ENCODE measurements at regions not wholly inside any gene's neighbourhood (a gene's known extent, or its start where the extent isn't known, plus 50 kb on each side); places are given as distances from the start of the nearest gene placed in this dataset.

- H3K9me3 ChIP-seq, result no peaks in the 10 kb centered on the region
- no peaks in the 10 kb centered on the region for H3K27me3 ChIP-seq
- no peak for DNase-seq
- no peaks in the 10 kb centered on the region for H3K36me3 ChIP-seq
- no peak for TF ChIP-seq CTCF (IDR thresholded peaks at IDR 0.05; ENCODE audit: low read depth, low read length)
- H3K4me1 ChIP-seq, result peaks cover 4% of the 10 kb centered on the region; the same call in 1 of the 2 replicates
- H3K4me3 ChIP-seq (ENCODE audit: low read depth, low read length), result no peak overlapping the region
Measured at GRCh38 chr4:171087089-171087488, 726.1 kb upstream of the GALNTL6 start.

- no peaks in the 10 kb centered on the region for H3K27me3 ChIP-seq
- no peaks in the 10 kb centered on the region for H3K4me1 ChIP-seq
- H3K36me3 ChIP-seq, result no peaks in the 10 kb centered on the region
- TF ChIP-seq CTCF (IDR thresholded peaks at IDR 0.05; ENCODE audit: low read depth, low read length), result no peak
- no peak for DNase-seq
- no peaks in the 10 kb centered on the region; the same call in 1 of the 2 replicates for H3K9me3 ChIP-seq
- H3K4me3 ChIP-seq (ENCODE audit: low read depth, low read length), result no peak overlapping the region
Measured at GRCh38 chr4:171067422-171067821, 745.8 kb upstream of the GALNTL6 start.

GRCh38 chr4:171049380-171049779 is 763.8 kb upstream of the GALNTL6 start:
- no peak overlapping the region for H3K4me3 ChIP-seq (ENCODE audit: low read depth, low read length)
- no peak for TF ChIP-seq CTCF (IDR thresholded peaks at IDR 0.05; ENCODE audit: low read depth, low read length)

GRCh38 chr4:171042989-171043524 is 770.1 kb upstream of the GALNTL6 start:
- no peaks in the 10 kb centered on the region for H3K9me3 ChIP-seq
- no peaks in the 10 kb centered on the region for H3K27me3 ChIP-seq
- no peaks in the 10 kb centered on the region for H3K36me3 ChIP-seq
- DNase-seq, result no peak
- no peaks in the 10 kb centered on the region for H3K4me1 ChIP-seq
- no peak for TF ChIP-seq CTCF (IDR thresholded peaks at IDR 0.05; ENCODE audit: low read depth, low read length)
- no peak overlapping the region for H3K4me3 ChIP-seq (ENCODE audit: low read depth, low read length)

More at GRCh38 chr4:171049380-171049779, 763.8 kb upstream of the GALNTL6 start:
- H3K27me3 ChIP-seq, result no peaks in the 10 kb centered on the region
- H3K4me1 ChIP-seq, result no peaks in the 10 kb centered on the region
- no peaks in the 10 kb centered on the region for H3K9me3 ChIP-seq
- no peaks in the 10 kb centered on the region for H3K36me3 ChIP-seq
- DNase-seq, result no peak

GRCh38 chr4:171035909-171036308 is 777.3 kb upstream of the GALNTL6 start:
- no peak for TF ChIP-seq CTCF (IDR thresholded peaks at IDR 0.05; ENCODE audit: low read depth, low read length)
- H3K4me1 ChIP-seq, result no peaks in the 10 kb centered on the region
- H3K4me3 ChIP-seq (ENCODE audit: low read depth, low read length), result no peak overlapping the region
- no peaks in the 10 kb centered on the region for H3K27me3 ChIP-seq
- no peaks in the 10 kb centered on the region for H3K36me3 ChIP-seq
- H3K9me3 ChIP-seq, result no peaks in the 10 kb centered on the region
- DNase-seq, result no peak

GRCh38 chr4:171031338-171031737 is 781.9 kb upstream of the GALNTL6 start:
- Histone ChIP-seq H3K4me3 (ENCODE audit: low read depth, low read length) (no peak overlapping the region), H3K4me1 (no peaks in the 10 kb centered on the region), H3K27me3 (no peaks in the 10 kb centered on the region), H3K9me3 (no peaks in the 10 kb centered on the region), H3K36me3 (no peaks in the 10 kb centered on the region)
- no peak for TF ChIP-seq CTCF (IDR thresholded peaks at IDR 0.05; ENCODE audit: low read depth, low read length)
- DNase-seq, result no peak
